IMR-90 (cell line): ENCODE measurements at regions not wholly inside any gene's neighbourhood (a gene's known extent, or its start where the extent isn't known, plus 50 kb on each side); places are given as distances from the start of the nearest gene placed in this dataset.

Source experiments
- ATAC-seq: fragments of 200-7000 bp; cut with Tn5 transposase; 2 replicates; pipeline ENCODE4 v1.9.1; 2020; ENCODE audit warnings: low read depth, mild to moderate bottlenecking, moderate library complexity
- BruUV-seq: library from RNA; stranded (reverse); fragments of 400-500 nt; replicated peaks from 2 replicates; lab custom pipeline; 2021; lab: Mats Ljungman, UMichigan
- CTCF ChIA-PET: fragments of 300-600 bp; formaldehyde crosslinking; extraction: SDS; loops from one replicate; lab custom pipeline; 2021; ENCODE audit warnings: antibody characterized with exemption; lab: Yijun Ruan, JAX
- POLR2A ChIA-PET: fragments of 300-600 bp; sonication (Branson Sonifier 250); formaldehyde crosslinking; loops from one replicate; lab custom pipeline; 2022; ENCODE audit warnings: antibody characterized with exemption; ENCODE audit not compliant: unreplicated experiment; lab: Charles Lee
- DNase-seq: peaks from one replicate; pipeline ENCODE4 v3.0.0; 2013
- H2AFZ ChIP-seq: replicated peaks from 2 replicates; pipeline ENCODE3; 2013; ENCODE audit warnings: low read length, mild to moderate bottlenecking; ENCODE audit not compliant: poor library complexity
- H2AK5ac ChIP-seq: 2 replicates; pipeline ENCODE4 v1.6.1; 2013; ENCODE audit warnings: low read depth, low read length, inconsistent platforms
- H2AK9ac ChIP-seq: replicated peaks from 2 replicates; pipeline ENCODE3; 2013; ENCODE audit warnings: mild to moderate bottlenecking, low read depth, low read length, moderate library complexity; ENCODE audit not compliant: poor library complexity
- H2BK120ac ChIP-seq: 2 replicates; pipeline ENCODE4 v1.6.1; 2013; ENCODE audit warnings: low read depth, low read length, inconsistent platforms
- H2BK15ac ChIP-seq: 3 replicates; pipeline ENCODE4 v1.6.1; 2013; ENCODE audit warnings: low read depth, low read length, inconsistent platforms
- H2BK20ac ChIP-seq: 2 replicates; pipeline ENCODE4 v1.6.1; 2013; ENCODE audit warnings: low read depth, mild to moderate bottlenecking, inconsistent platforms, low read length, moderate library complexity
- H2BK5ac ChIP-seq: 2 replicates; pipeline ENCODE4 v1.6.1; 2013; ENCODE audit warnings: mild to moderate bottlenecking, low read depth, low read length, inconsistent platforms; ENCODE audit not compliant: poor library complexity, severe bottlenecking
- H3K14ac ChIP-seq: replicated peaks from 2 replicates; pipeline ENCODE4 v1.6.1; 2013; ENCODE audit warnings: low read depth, low read length, inconsistent platforms
- H3K18ac ChIP-seq: 2 replicates; pipeline ENCODE4 v1.6.1; 2013; ENCODE audit warnings: low read depth, low read length, control low read depth
- H3K23ac ChIP-seq: 2 replicates; pipeline ENCODE4 v1.6.1; 2013; ENCODE audit warnings: low read depth, low read length, inconsistent platforms
- H3K27ac ChIP-seq: 2 replicates; pipeline ENCODE4 v1.5.1; 2013; ENCODE audit warnings: mild to moderate bottlenecking, control low read depth, low read length; ENCODE audit not compliant: insufficient read depth
- H3K27me3 ChIP-seq: 2 replicates; pipeline ENCODE4 v1.6.1; 2013; ENCODE audit warnings: low read length; ENCODE audit not compliant: control insufficient read depth, insufficient read depth
- H3K36me3 ChIP-seq: 2 replicates; pipeline ENCODE4 v1.6.1; 2013; ENCODE audit warnings: low read length, mixed read lengths; ENCODE audit not compliant: control insufficient read depth, insufficient read depth
- H3K4ac ChIP-seq: 2 replicates; pipeline ENCODE4 v1.6.1; 2013; ENCODE audit warnings: low read depth, low read length, inconsistent platforms
- H3K4me1 ChIP-seq: 2 replicates; pipeline ENCODE4 v1.6.1; 2013; ENCODE audit warnings: low read length, mixed read lengths; ENCODE audit not compliant: control insufficient read depth, insufficient read depth
- H3K4me2 ChIP-seq: 2 replicates; pipeline ENCODE4 v1.6.1; 2013; ENCODE audit warnings: low read depth, mild to moderate bottlenecking, control low read depth, low read length, moderate library complexity
- H3K4me3 ChIP-seq: 2 replicates; pipeline ENCODE4 v1.5.1; 2013; ENCODE audit warnings: low read depth, mild to moderate bottlenecking, control low read depth, low read length, moderate library complexity; ENCODE audit not compliant: insufficient read depth
- H3K56ac ChIP-seq: 2 replicates; pipeline ENCODE4 v1.6.1; 2013; ENCODE audit warnings: low read length, inconsistent platforms; ENCODE audit not compliant: insufficient read depth; ENCODE audit errors: extremely low read depth
- H3K79me1 ChIP-seq, 2 experiments: 2 replicates each; pipeline ENCODE4 v1.6.1; 2013; ENCODE audit warnings: low read length in 2 of 2, inconsistent platforms in 1 of 2, low read depth in 1 of 2
- H3K9ac ChIP-seq: 2 replicates; pipeline ENCODE4 v1.6.1; 2013; ENCODE audit warnings: low read depth, low read length, control low read depth
- H3K9me1 ChIP-seq: 2 replicates; pipeline ENCODE4 v1.6.1; 2013; ENCODE audit warnings: low read length, inconsistent platforms; ENCODE audit not compliant: insufficient read depth
- H3K9me3 ChIP-seq: 2 replicates; pipeline ENCODE4 v1.6.1; 2013; ENCODE audit warnings: low read length; ENCODE audit not compliant: control insufficient read depth, insufficient read depth
- H4K20me1 ChIP-seq: 2 replicates; pipeline ENCODE4 v1.6.1; 2013; ENCODE audit warnings: low read length, inconsistent platforms; ENCODE audit not compliant: insufficient read depth
- H4K5ac ChIP-seq: 2 replicates; pipeline ENCODE4 v1.6.1; 2013; ENCODE audit warnings: mild to moderate bottlenecking, low read depth, low read length, control low read depth
- H4K8ac ChIP-seq, 2 experiments: 2 replicates each; pipeline ENCODE4 v1.6.1; 2013; ENCODE audit warnings: low read depth in 2 of 2, low read length in 2 of 2, control low read depth in 1 of 2, inconsistent platforms in 1 of 2
- H4K91ac ChIP-seq: 2 replicates; pipeline ENCODE4 v1.6.1; 2013; ENCODE audit warnings: low read depth, low read length, inconsistent platforms; ENCODE audit not compliant: insufficient read depth
- BHLHE40 ChIP-seq: fragments of 150-350 bp; IDR thresholded peaks from 2 replicates; pipeline ENCODE4 v1.6.1; 2016; ENCODE audit warnings: mild to moderate bottlenecking, low read depth, low read length
- CEBPB ChIP-seq: IDR thresholded peaks from 2 replicates; pipeline ENCODE4 v1.6.1; 2012; ENCODE audit warnings: low read depth, low read length, improper control_type of control experiment
- CHD1 ChIP-seq: IDR thresholded peaks from 2 replicates; pipeline ENCODE4 v1.6.1; 2012; ENCODE audit warnings: low read depth, low read length, improper control_type of control experiment
- MXI1 ChIP-seq: IDR thresholded peaks from 2 replicates; pipeline ENCODE4 v1.6.1; 2012; ENCODE audit warnings: low read depth, mild to moderate bottlenecking, low read length, moderate library complexity, borderline replicate concordance
- RAD21 ChIP-seq: IDR thresholded peaks from 2 replicates; pipeline ENCODE4 v1.6.1; 2012; ENCODE audit warnings: low read length, improper control_type of control experiment
- SMC3 ChIP-seq: fragments of 150-350 bp; IDR thresholded peaks from 2 replicates; pipeline ENCODE4 v1.6.1; 2016; ENCODE audit warnings: low read depth, mild to moderate bottlenecking, antibody characterized with exemption, low read length, moderate library complexity
- WGBS, 2 experiments: methylation state at CpG; one replicate each; pipeline versions ENCODE4 v1.1.5 to v1.1.7; 2013; ENCODE audit warnings: missing lambda C conversion rate in 2 of 2; ENCODE audit not compliant: insufficient read length in 1 of 2; ENCODE audit errors: extremely low coverage in 2 of 2; 5-methylcytosine and 5-hydroxymethylcytosine counted together
- dilution Hi-C: fragments of 300-500 bp; cut with HindIII; formaldehyde crosslinking; loops from one replicate; pipeline ENCODE4 v1.14.3; 2018; ENCODE audit warnings: low sequenced_read_pairs; ENCODE audit not compliant: unreplicated experiment
- in situ Hi-C: fragments of 300-500 bp; cut with MboI; formaldehyde crosslinking; loops from 3 replicates; pipeline ENCODE4 v1.14.3; 2019; ENCODE audit warnings: low sequenced_read_pairs, inconsistent platforms, mixed read lengths
- intact Hi-C: fragments of 100-400 bp; cut with micrococcal nuclease; formaldehyde crosslinking; loops from 2 replicates; pipeline ENCODE4 v1.10.0; 2022

GRCh38 chr7:26925768-26926167 lies 61.4 kb upstream of the SKAP2 start:
- H3K4me2 ChIP-seq = no peak overlapping the region
- no peak overlapping the region for H3K4ac ChIP-seq
- H2BK120ac ChIP-seq = no peak overlapping the region
- no peak overlapping the region for H3K23ac ChIP-seq
- no peak overlapping the region for H3K4me3 ChIP-seq
- no peak overlapping the region for H3K18ac ChIP-seq
- no peaks in the 10 kb centered on the region for H3K36me3 ChIP-seq
- H3K56ac ChIP-seq = no peak overlapping the region
- BruUV-seq = no TSS peak
- intact Hi-C loops = no loop called here
- DNase-seq = no peak
- H4K8ac ChIP-seq = no peak overlapping the region
- in situ Hi-C loops = no loop called here
- no peaks in the 10 kb centered on the region for H3K4me1 ChIP-seq
- ATAC-seq = no peak
- no peak overlapping the region for H2BK20ac ChIP-seq
- no peak overlapping the region for H2BK15ac ChIP-seq
- no CpG with 5 or more reads among the region's 2 CpGs for WGBS, 2 experiments
- no peaks in the 10 kb centered on the region for H3K9me1 ChIP-seq
- H3K9ac ChIP-seq = no peak overlapping the region
- H2AK9ac ChIP-seq = no peak overlapping the region
- TF ChIP-seq CEBPB (peak; percentile 56), RAD21 (no peak), CHD1 (no peak), MXI1 (no peak), BHLHE40 (no peak), SMC3 (no peak)
- dilution Hi-C loops = no loop called here
- no peak overlapping the region for H2BK5ac ChIP-seq
- ChIA-PET POLR2A (no interaction called here), CTCF (no interaction called here)
- no peak overlapping the region for H3K14ac ChIP-seq
- H2AK5ac ChIP-seq = no peak overlapping the region
- H2AFZ ChIP-seq = no peak overlapping the region
- no peaks in the 10 kb centered on the region for H3K79me1 ChIP-seq
- H3K9me3 ChIP-seq = no peaks in the 10 kb centered on the region
- H4K91ac ChIP-seq = no peak overlapping the region
- H4K20me1 ChIP-seq = no peaks in the 10 kb centered on the region
- peaks cover 6% of the 10 kb centered on the region; the same call in 1 of the 2 replicates for H3K27me3 ChIP-seq
- H3K27ac ChIP-seq = no peak overlapping the region
- no peak overlapping the region for H4K5ac ChIP-seq
